Gastrocnemius medialis (tissue), 4 donors: ENCODE measurements at regions not wholly inside any gene's neighbourhood (a gene's known extent, or its start where the extent isn't known, plus 50 kb on each side); places are given as distances from the start of the nearest gene placed in this dataset.

Experiments used
- ATAC-seq, 2 donors: fragments of 150-250 bp; one replicate each; pipeline ENCODE4 v1.9.1; 2016
- DNase-seq, 2 donors: peaks; one replicate each; pipeline ENCODE4 v3.0.0-alpha.2; 2019
- H3K27ac ChIP-seq, 4 donors: fragments of 200-600 bp; sonication (generic); 1 replicate in 1 of 4; 2 replicates in 3 of 4; pipeline ENCODE4 v1.5.1; 2016 to 2018; ENCODE audit warnings: mild to moderate bottlenecking in 2 of 4, moderate library complexity in 1 of 4
- H3K27me3 ChIP-seq, 3 donors: fragments of 200-600 bp; sonication (generic) in 2 of 3; 1 replicate in 1 of 3; 2 replicates in 2 of 3; pipeline versions ENCODE4 v1.5.1 to v1.6.0; 2016 to 2019; ENCODE audit warnings: mild to moderate bottlenecking in 1 of 3, moderate library complexity in 1 of 3
- H3K36me3 ChIP-seq, 2 donors: fragments of 200-600 bp; sonication (generic) in 1 of 2; one replicate each; pipeline ENCODE4 v1.5.1; 2017 to 2018
- H3K4me1 ChIP-seq, 2 donors: fragments of 200-600 bp; sonication (generic) in 1 of 2; one replicate each; pipeline ENCODE4 v1.5.1; 2016 to 2017; ENCODE audit warnings: mild to moderate bottlenecking in 2 of 2
- H3K4me3 ChIP-seq, 4 donors: fragments of 200-600 bp; sonication (generic) in 3 of 4; 1 replicate in 1 of 4; 2 replicates in 3 of 4; pipeline ENCODE4 v1.5.1; 2016 to 2019; ENCODE audit warnings: mild to moderate bottlenecking in 2 of 4
- H3K9me3 ChIP-seq, 3 donors: fragments of 200-600 bp; sonication (generic) in 2 of 3; 1 replicate in 1 of 3; 2 replicates in 2 of 3; pipeline ENCODE4 v1.5.1; 2016 to 2019
- POLR2A ChIP-seq, 2 donors: fragments of 450-650 bp; IDR thresholded peaks; one replicate each; pipeline ENCODE4 v1.6.1; 2017; ENCODE audit warnings: antibody characterized with exemption in 2 of 2, mild to moderate bottlenecking in 2 of 2, moderate library complexity in 2 of 2
- in situ Hi-C, 4 donors: fragments of 200-750 bp; cut with MboI; loops; one replicate each; pipeline versions ENCODE4 v1.15.0 to v1.8.0; 2017; ENCODE audit warnings: low sequenced_read_pairs in 4 of 4
- intact Hi-C: fragments of 100-400 bp; cut with DNase I; formaldehyde crosslinking; loops from one replicate; pipeline ENCODE4 v1.15.1; 2023; ENCODE audit warnings: low total_unique reads
- TF ChIP-seq, protein P1 (sequence below), 5 experiments: fragments of 450-650 bp in 3 of 5; fragments of 200-600 bp in 2 of 5; sonication (generic) in 2 of 5; IDR thresholded peaks in 4 of 5; conservative IDR thresholded peaks in 1 of 5; 1 replicate in 4 of 5; 2 replicates in 1 of 5; pipeline ENCODE4 v1.5.1; 2016 to 2019; ENCODE audit warnings: antibody characterized with exemption in 5 of 5, mild to moderate bottlenecking in 3 of 5, moderate library complexity in 3 of 5

DNA sequence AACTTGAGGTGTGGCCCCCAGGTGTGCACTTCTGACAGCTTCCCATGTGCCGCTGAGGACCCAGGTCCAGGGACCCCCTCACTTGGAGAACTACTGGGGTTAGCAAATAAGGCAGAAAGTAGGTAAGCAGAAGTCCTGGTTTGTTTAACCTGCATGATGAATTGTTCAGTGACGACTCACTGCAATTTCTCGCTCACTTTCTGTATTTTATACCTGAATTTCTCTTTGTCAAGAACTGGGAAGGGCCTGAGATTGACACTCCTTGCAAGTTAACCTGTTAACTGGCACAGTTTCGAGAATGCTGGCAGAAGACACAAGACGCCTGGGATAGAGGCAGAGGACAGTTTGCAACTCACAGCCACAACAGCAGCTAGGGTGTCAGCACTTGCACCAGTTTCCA is 164.5 kb upstream of the NCK2 start:
- H3K4me1 ChIP-seq, result no peaks in the 10 kb centered on the region
- ATAC-seq (no peak), DNase-seq (no peak)
- no peaks in the 10 kb centered on the region for H3K36me3 ChIP-seq
- in situ Hi-C loops, result no loop called here
- no peak overlapping the region for H3K27ac ChIP-seq
- H3K4me3 ChIP-seq, result no peak overlapping the region
- no peaks in the 10 kb centered on the region for H3K27me3 ChIP-seq
- H3K9me3 ChIP-seq, result no peaks in the 10 kb centered on the region
- intact Hi-C loops, result no loop called here
- TF ChIP-seq, protein P1, sequence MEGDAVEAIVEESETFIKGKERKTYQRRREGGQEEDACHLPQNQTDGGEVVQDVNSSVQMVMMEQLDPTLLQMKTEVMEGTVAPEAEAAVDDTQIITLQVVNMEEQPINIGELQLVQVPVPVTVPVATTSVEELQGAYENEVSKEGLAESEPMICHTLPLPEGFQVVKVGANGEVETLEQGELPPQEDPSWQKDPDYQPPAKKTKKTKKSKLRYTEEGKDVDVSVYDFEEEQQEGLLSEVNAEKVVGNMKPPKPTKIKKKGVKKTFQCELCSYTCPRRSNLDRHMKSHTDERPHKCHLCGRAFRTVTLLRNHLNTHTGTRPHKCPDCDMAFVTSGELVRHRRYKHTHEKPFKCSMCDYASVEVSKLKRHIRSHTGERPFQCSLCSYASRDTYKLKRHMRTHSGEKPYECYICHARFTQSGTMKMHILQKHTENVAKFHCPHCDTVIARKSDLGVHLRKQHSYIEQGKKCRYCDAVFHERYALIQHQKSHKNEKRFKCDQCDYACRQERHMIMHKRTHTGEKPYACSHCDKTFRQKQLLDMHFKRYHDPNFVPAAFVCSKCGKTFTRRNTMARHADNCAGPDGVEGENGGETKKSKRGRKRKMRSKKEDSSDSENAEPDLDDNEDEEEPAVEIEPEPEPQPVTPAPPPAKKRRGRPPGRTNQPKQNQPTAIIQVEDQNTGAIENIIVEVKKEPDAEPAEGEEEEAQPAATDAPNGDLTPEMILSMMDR (IDR thresholded peaks at IDR 0.05 in 4 of 5, conservative IDR thresholded peaks at IDR 0.05 in 1 of 5), result no peak
- TF ChIP-seq POLR2A (IDR thresholded peaks at IDR 0.05), result no peak

- H3K9me3 ChIP-seq, result no peaks in the 10 kb centered on the region
- TF ChIP-seq, protein P1 (IDR thresholded peaks at IDR 0.05 in 4 of 5, conservative IDR thresholded peaks at IDR 0.05 in 1 of 5), result no peak
- no peak for TF ChIP-seq POLR2A (IDR thresholded peaks at IDR 0.05)
- ATAC-seq, result no peak
- in situ Hi-C loops (loop anchor here in 3 of 4 donors (10.0 kb wide), 2 partner anchors 497 to 507 kb away; no protein-coding TSS in a partner anchor), intact Hi-C loops (loop anchor here (5.0 to 10.0 kb wide), 2 partner anchors 487 to 524 kb away; a partner anchor contains a TSS)
- H3K4me1 ChIP-seq, result no peaks in the 10 kb centered on the region
- DNase-seq, result no peak
- H3K36me3 ChIP-seq, result no peaks in the 10 kb centered on the region
- no peaks in the 10 kb centered on the region for H3K27me3 ChIP-seq
- H3K27ac ChIP-seq, result no peak overlapping the region
- no peak overlapping the region for H3K4me3 ChIP-seq
Measured at GRCh38 chr2:105578166-105578565, 166.5 kb upstream of the NCK2 start.

DNA sequence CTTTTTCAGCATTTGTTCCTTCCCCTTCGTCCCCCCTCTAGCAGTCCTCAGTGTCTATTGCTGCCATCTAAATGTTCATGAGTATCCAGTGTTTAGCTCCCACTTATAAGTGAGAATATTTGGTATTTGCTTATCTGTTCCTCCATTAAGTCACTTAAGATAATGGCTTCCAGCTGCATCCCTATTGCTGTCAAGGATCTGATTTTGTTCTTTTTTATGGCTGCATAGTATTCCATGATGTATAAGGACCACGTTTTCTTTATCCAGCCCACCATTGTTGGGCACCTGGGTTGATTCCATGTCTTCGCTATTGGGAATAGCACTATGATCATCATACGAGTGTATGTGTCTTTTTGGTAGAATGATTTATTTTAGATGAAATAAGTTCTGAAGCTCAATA is 166.9 kb upstream of the NCK2 start:
- Histone ChIP-seq H3K4me3 (no peak overlapping the region), H3K27ac (no peak overlapping the region), H3K4me1 (no peaks in the 10 kb centered on the region), H3K27me3 (no peaks in the 10 kb centered on the region), H3K9me3 (no peaks in the 10 kb centered on the region), H3K36me3 (no peaks in the 10 kb centered on the region)
- intact Hi-C loops, result loop anchor here (5.0 to 10.0 kb wide), 2 partner anchors 487 to 525 kb away; a partner anchor contains a TSS
- no peak for DNase-seq
- ATAC-seq, result no peak
- TF ChIP-seq, protein P1 (IDR thresholded peaks at IDR 0.05 in 4 of 5, conservative IDR thresholded peaks at IDR 0.05 in 1 of 5), result no peak
- TF ChIP-seq POLR2A (IDR thresholded peaks at IDR 0.05), result no peak
- in situ Hi-C loops, result loop anchor here in 3 of 4 donors (10.0 kb wide), 2 partner anchors 497 to 507 kb away; no protein-coding TSS in a partner anchor

GRCh38 chr2:105576440-105577241 is 168.1 kb upstream of the NCK2 start:
- DNase-seq (no peak), ATAC-seq (peak; percentile 51 to 75)
- Histone ChIP-seq H3K4me1 (no peaks in the 10 kb centered on the region), H3K9me3 (no peaks in the 10 kb centered on the region), H3K4me3 (no peak overlapping the region), H3K27ac (peak overlapping the region in 1 of 4 donors; percentile 55), H3K27me3 (no peaks in the 10 kb centered on the region), H3K36me3 (no peaks in the 10 kb centered on the region)
- in situ Hi-C loops (loop anchor here in 3 of 4 donors (10.0 kb wide), 2 partner anchors 498 to 508 kb away; no protein-coding TSS in a partner anchor), intact Hi-C loops (loop anchor here (5.0 to 10.0 kb wide), 2 partner anchors 488 to 526 kb away; a partner anchor contains a TSS)
- TF ChIP-seq POLR2A (IDR thresholded peaks at IDR 0.05), result no peak
- TF ChIP-seq, protein P1 (IDR thresholded peaks at IDR 0.05 in 4 of 5, conservative IDR thresholded peaks at IDR 0.05 in 1 of 5), result peak in 4 of 5 experiments; percentile 22 to 64 (median 53)
